HG03575 (cell line): ENCODE measurements at regions not wholly inside any gene's neighbourhood (a gene's known extent, or its start where the extent isn't known, plus 50 kb on each side); places are given as distances from the start of the nearest gene placed in this dataset.
"Not testable (repeated sequence)": the region's sequence is repeated elsewhere in the genome, so short reads cannot be mapped to it uniquely, and the experiment has no call there.

Experiments used
- ATAC-seq: cut with Tn5 transposase; IDR thresholded peaks from one replicate; pipeline ENCODE4 v1.9.1; 2021; ENCODE audit not compliant: unreplicated experiment, insufficient number of reproducible peaks, low FRiP score; ENCODE audit errors: extremely low read depth

GRCh38 chr22:22366537-22366936, 122.0 kb downstream of the VPREB1 start:
- ATAC-seq: no peak

GRCh38 chr22:22368516-22368915, 123.9 kb downstream of the VPREB1 start:
- no peak for ATAC-seq

GRCh38 chr22:22369219-22369963, 124.8 kb downstream of the VPREB1 start:
- not testable (repeated sequence) for ATAC-seq

GRCh38 chr22:22369964-22370270, 125.3 kb downstream of the VPREB1 start:
- ATAC-seq: no peak

- no peak for ATAC-seq
Measured at GRCh38 chr22:22371031-22371541, 126.5 kb downstream of the VPREB1 start.

GRCh38 chr22:22372086-22372485, 127.5 kb downstream of the VPREB1 start:
- ATAC-seq: no peak

- ATAC-seq: no peak
Measured at GRCh38 chr22:22374163-22374562, 129.6 kb downstream of the VPREB1 start.

- ATAC-seq: no peak
Measured at GRCh38 chr22:22374579-22374978, 130.0 kb downstream of the VPREB1 start.

- no peak for ATAC-seq
Measured at GRCh38 chr22:22375576-22376351, 131.2 kb downstream of the VPREB1 start.

GRCh38 chr22:22376352-22376706, 131.7 kb downstream of the VPREB1 start:
- ATAC-seq: no peak

- not testable (repeated sequence) for ATAC-seq
Measured at GRCh38 chr22:22376884-22377283, 131.7 kb downstream of the ZNF280B start.

GRCh38 chr22:22377335-22377734, 131.2 kb downstream of the ZNF280B start:
- ATAC-seq: no peak

GRCh38 chr22:22378446-22379415, 129.8 kb downstream of the ZNF280B start:
- ATAC-seq: no peak

GRCh38 chr22:22380098-22381030, 128.2 kb downstream of the ZNF280B start:
- ATAC-seq: no peak

- ATAC-seq: not testable (repeated sequence)
Measured at GRCh38 chr22:22381292-22381691, 127.2 kb downstream of the ZNF280B start.

GRCh38 chr22:22384267-22384666, 124.3 kb downstream of the ZNF280B start:
- no peak for ATAC-seq

- no peak for ATAC-seq
Measured at GRCh38 chr22:22384668-22385244, 123.8 kb downstream of the ZNF280B start.
